Common myeloid progenitor, CD34-positive (primary cell): ENCODE measurements at regions not wholly inside any gene's neighbourhood (a gene's known extent, or its start where the extent isn't known, plus 50 kb on each side); places are given as distances from the start of the nearest gene placed in this dataset.
"Not testable (repeated sequence)": the region's sequence is repeated elsewhere in the genome, so short reads cannot be mapped to it uniquely, and the experiment has no call there.

Experiments
- CTCF ChIA-PET: fragments of 350-600 bp; sonication (Branson Sonifier 250); formaldehyde crosslinking; loops from one replicate; lab custom pipeline; 2021; ENCODE audit warnings: antibody characterized with exemption; lab: Charles Lee
- POLR2A ChIA-PET: fragments of 350-600 bp; sonication (Branson Sonifier 250); formaldehyde crosslinking; loops from one replicate; lab custom pipeline; 2021; ENCODE audit warnings: antibody characterized with exemption; lab: Charles Lee
- DNase-seq, 3 donors: peaks; one replicate each; pipeline versions ENCODE4 v3.0.0 to v3.0.0-alpha.2; 2013
- H3K27ac ChIP-seq, 2 experiments: 1 replicate in 1 of 2; 2 replicates in 1 of 2; pipeline ENCODE4 v1.7.0; 2013; ENCODE audit warnings: inconsistent platforms in 2 of 2, low read length in 2 of 2, mild to moderate bottlenecking in 2 of 2, low read depth in 1 of 2, moderate library complexity in 1 of 2; ENCODE audit not compliant: severe bottlenecking in 2 of 2, insufficient read depth in 1 of 2, poor library complexity in 1 of 2
- H3K27me3 ChIP-seq, 5 experiments: replicated peaks in 2 of 5; 1 replicate in 3 of 5; 2 replicates in 2 of 5; pipeline versions ENCODE4 v1.6.1 to v1.7.0; 2013; ENCODE audit warnings: low read length in 4 of 5, mild to moderate bottlenecking in 2 of 5, moderate library complexity in 2 of 5, inconsistent platforms in 1 of 5; ENCODE audit not compliant: insufficient read depth in 5 of 5, control insufficient read depth in 4 of 5
- H3K36me3 ChIP-seq, 4 experiments: 1 replicate in 2 of 4; 2 replicates in 2 of 4; pipeline versions ENCODE4 v1.6.1 to v1.7.0; 2013; ENCODE audit warnings: low read length in 3 of 4, control low read depth in 1 of 4, mild to moderate bottlenecking in 1 of 4; ENCODE audit not compliant: control insufficient read depth in 4 of 4, insufficient read depth in 4 of 4
- H3K4me1 ChIP-seq, 4 experiments: 1 replicate in 3 of 4; 2 replicates in 1 of 4; pipeline versions ENCODE4 v1.6.1 to v1.7.1; 2013; ENCODE audit warnings: low read length in 3 of 4, mild to moderate bottlenecking in 3 of 4, control low read depth in 1 of 4, inconsistent platforms in 1 of 4, moderate library complexity in 1 of 4; ENCODE audit not compliant: control insufficient read depth in 4 of 4, insufficient read depth in 4 of 4; ENCODE audit errors: control extremely low read depth in 1 of 4
- H3K4me3 ChIP-seq, 7 experiments: 1 replicate in 4 of 7; 2 replicates in 3 of 7; pipeline versions ENCODE4 v1.5.1 to v1.7.0; 2013; ENCODE audit warnings: mild to moderate bottlenecking in 7 of 7, low read length in 6 of 7, moderate library complexity in 6 of 7, inconsistent platforms in 2 of 7, low read depth in 2 of 7, control low read depth in 1 of 7; ENCODE audit not compliant: insufficient read depth in 4 of 7, control insufficient read depth in 1 of 7; ENCODE audit errors: extremely low read depth in 1 of 7
- H3K9me3 ChIP-seq, 5 experiments: 1 replicate in 4 of 5; 2 replicates in 1 of 5; pipeline versions ENCODE4 v1.6.1 to v1.7.1; 2013; ENCODE audit warnings: low read length in 4 of 5, mild to moderate bottlenecking in 2 of 5, inconsistent platforms in 1 of 5, low read depth in 1 of 5, moderate library complexity in 1 of 5; ENCODE audit not compliant: control insufficient read depth in 4 of 5, insufficient read depth in 2 of 5; ENCODE audit errors: control extremely low read depth in 1 of 5
- WGBS: methylation state at CpG from one replicate; pipeline ENCODE4 v1.1.5; 2013; ENCODE audit not compliant: insufficient coverage; 5-methylcytosine and 5-hydroxymethylcytosine counted together

- H3K27me3 ChIP-seq, POLR2A ChIA-PET, H3K27ac ChIP-seq, H3K4me1 ChIP-seq, H3K4me3 ChIP-seq, H3K9me3 ChIP-seq, CTCF ChIA-PET, DNase-seq, H3K36me3 ChIP-seq: not testable (repeated sequence)
- no CpG with 5 or more reads among the region's 1 CpG for WGBS
These were observed 666.2 kb downstream of the PRIM2 start for GRCh38 chr6:57983603-57984002.

DNA sequence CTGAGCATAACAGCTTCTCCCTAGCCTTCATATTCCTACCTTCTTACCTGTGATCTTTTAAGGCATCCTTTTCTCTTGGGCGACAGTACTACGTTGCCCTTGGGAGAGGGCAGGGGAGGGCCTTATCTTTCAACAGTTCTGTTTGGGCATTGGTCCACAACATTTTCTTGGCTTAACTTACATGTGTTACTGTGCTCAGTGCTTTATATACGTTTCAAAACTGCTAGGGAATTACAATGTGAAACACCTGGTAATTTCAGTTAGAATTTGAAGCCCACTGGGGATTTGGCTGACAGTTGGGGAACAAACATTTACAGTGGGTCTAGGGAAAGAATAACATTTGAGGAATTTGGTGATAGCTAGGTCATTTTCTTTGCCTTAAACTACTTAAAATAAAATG is 667.1 kb downstream of the PRIM2 start:
- DNase-seq, H3K27ac ChIP-seq, CTCF ChIA-PET, H3K4me3 ChIP-seq, H3K36me3 ChIP-seq, H3K27me3 ChIP-seq, POLR2A ChIA-PET, H3K9me3 ChIP-seq, H3K4me1 ChIP-seq: not testable (repeated sequence)
- WGBS, result no CpG with 5 or more reads among the region's 3 CpGs

- H3K4me1 ChIP-seq, H3K27ac ChIP-seq, H3K36me3 ChIP-seq, CTCF ChIA-PET, DNase-seq, H3K4me3 ChIP-seq, H3K9me3 ChIP-seq, H3K27me3 ChIP-seq, POLR2A ChIA-PET: not testable (repeated sequence)
- WGBS, result 100% methylated on average over 1 of the region's 4 CpGs
These were observed 668.3 kb downstream of the PRIM2 start for GRCh38 chr6:57985734-57986133.

- CTCF ChIA-PET, result not testable (repeated sequence)
These were observed 669.2 kb downstream of the PRIM2 start for GRCh38 chr6:57986584-57986983.

GRCh38 chr6:57989520-57990080 is 672.2 kb downstream of the PRIM2 start:
- H3K27ac ChIP-seq, H3K4me1 ChIP-seq, H3K4me3 ChIP-seq, CTCF ChIA-PET, POLR2A ChIA-PET, H3K27me3 ChIP-seq, H3K36me3 ChIP-seq, DNase-seq, H3K9me3 ChIP-seq: not testable (repeated sequence)
- no CpG with 5 or more reads among the region's 2 CpGs for WGBS

More at GRCh38 chr6:57986584-57986983, 669.2 kb downstream of the PRIM2 start:
- POLR2A ChIA-PET, H3K27me3 ChIP-seq, H3K9me3 ChIP-seq, H3K27ac ChIP-seq, H3K4me3 ChIP-seq, H3K4me1 ChIP-seq, DNase-seq, H3K36me3 ChIP-seq: not testable (repeated sequence)
- WGBS, result 80% methylated on average over 1 of the region's 2 CpGs

- WGBS, result 100% methylated on average over 2 of the region's 6 CpGs
- H3K9me3 ChIP-seq, H3K27me3 ChIP-seq, POLR2A ChIA-PET, H3K4me1 ChIP-seq, CTCF ChIA-PET, H3K4me3 ChIP-seq, DNase-seq, H3K27ac ChIP-seq, H3K36me3 ChIP-seq: not testable (repeated sequence)
These were observed 681.6 kb downstream of the PRIM2 start for GRCh38 chr6:57998858-57999619.

GRCh38 chr6:58000233-58000632 is 682.8 kb downstream of the PRIM2 start:
- DNase-seq, H3K4me3 ChIP-seq, CTCF ChIA-PET, H3K4me1 ChIP-seq, H3K27ac ChIP-seq, H3K36me3 ChIP-seq, H3K9me3 ChIP-seq, H3K27me3 ChIP-seq, POLR2A ChIA-PET: not testable (repeated sequence)
- 81% methylated on average over 4 of the region's 6 CpGs for WGBS
